IPS-20b (cell line): ENCODE measurements at regions not wholly inside any gene's neighbourhood (a gene's known extent, or its start where the extent isn't known, plus 50 kb on each side); places are given as distances from the start of the nearest gene placed in this dataset.
"Not testable (repeated sequence)": the region's sequence is repeated elsewhere in the genome, so short reads cannot be mapped to it uniquely, and the experiment has no call there.

ENCODE experiments used
- H3K27ac ChIP-seq: one replicate; pipeline ENCODE4 v1.5.1; 2013; ENCODE audit warnings: low read length
- H3K27me3 ChIP-seq: 2 replicates; pipeline ENCODE4 v1.6.1; 2013; ENCODE audit warnings: mild to moderate bottlenecking, low read length, inconsistent platforms; ENCODE audit not compliant: insufficient read depth
- H3K36me3 ChIP-seq: 2 replicates; pipeline ENCODE4 v1.6.1; 2013; ENCODE audit warnings: low read depth, mild to moderate bottlenecking, inconsistent platforms, low read length, moderate library complexity; ENCODE audit not compliant: insufficient read depth
- H3K4me1 ChIP-seq: 2 replicates; pipeline ENCODE4 v1.6.1; 2013; ENCODE audit warnings: mild to moderate bottlenecking, control low read depth, inconsistent platforms, low read length, moderate library complexity; ENCODE audit not compliant: insufficient read depth
- H3K4me3 ChIP-seq: 2 replicates; pipeline ENCODE4 v1.5.1; 2013; ENCODE audit warnings: mild to moderate bottlenecking, low read length, inconsistent platforms
- H3K9ac ChIP-seq: 2 replicates; pipeline ENCODE4 v1.6.1; 2013; ENCODE audit warnings: low read depth, mild to moderate bottlenecking, inconsistent platforms, low read length, moderate library complexity
- H3K9me3 ChIP-seq: 2 replicates; pipeline ENCODE4 v1.6.1; 2013; ENCODE audit warnings: mild to moderate bottlenecking, low read depth, low read length, inconsistent platforms; ENCODE audit not compliant: insufficient read depth

DNA sequence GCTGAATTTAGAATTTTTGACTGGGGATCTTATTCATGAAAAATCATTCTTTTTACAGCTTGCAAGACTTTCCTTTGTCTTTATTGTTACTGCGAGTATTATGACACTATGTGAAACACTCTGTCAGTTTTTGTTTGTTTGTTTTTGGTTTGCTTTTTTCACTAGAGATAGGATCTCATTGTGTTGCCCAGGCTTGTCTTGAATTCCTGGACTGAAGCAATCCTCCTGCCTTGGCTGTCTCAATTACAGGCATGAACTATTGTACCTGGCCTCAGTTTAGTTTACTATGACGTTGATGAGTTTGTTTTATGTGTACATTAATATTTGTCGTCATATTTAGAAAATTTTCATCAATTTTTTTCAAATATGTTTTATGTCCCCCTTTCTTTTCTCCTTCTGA lies 1030.0 kb upstream of the PRR20A start:
- no peak overlapping the region for H3K9ac ChIP-seq
- no peak overlapping the region for H3K4me3 ChIP-seq
- no peaks in the 10 kb centered on the region for H3K9me3 ChIP-seq
- no peak overlapping the region for H3K27ac ChIP-seq
- no peaks in the 10 kb centered on the region; the same call in 1 of the 2 replicates for H3K4me1 ChIP-seq
- no peaks in the 10 kb centered on the region for H3K27me3 ChIP-seq
- H3K36me3 ChIP-seq = no peaks in the 10 kb centered on the region

DNA sequence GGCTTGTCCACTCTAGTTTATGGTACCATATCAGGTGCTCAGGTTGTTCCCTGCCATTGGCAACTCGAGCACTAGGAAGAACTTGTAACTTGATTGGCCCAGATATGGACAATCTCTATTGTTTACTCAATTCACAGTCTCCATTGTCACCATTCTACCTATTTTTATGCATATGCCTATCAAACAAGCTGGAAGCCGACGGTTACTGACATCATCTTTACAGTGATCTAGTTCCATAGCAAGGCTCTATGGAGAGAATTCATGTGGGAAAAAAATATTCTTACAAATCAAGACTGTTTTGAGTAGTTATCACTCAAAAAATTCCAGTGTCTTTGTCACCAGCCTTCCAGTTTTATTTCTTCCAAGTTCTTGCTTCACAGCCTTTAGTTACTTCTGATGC lies 1006.2 kb upstream of the PRR20A start:
- H3K36me3 ChIP-seq = no peaks in the 10 kb centered on the region
- no peaks in the 10 kb centered on the region; the same call in 1 of the 2 replicates for H3K9me3 ChIP-seq
- no peaks in the 10 kb centered on the region for H3K4me1 ChIP-seq

GRCh38 chr13:56166864-56167263 lies 973.9 kb upstream of the PRR20A start:
- Histone ChIP-seq H3K9ac (no peak overlapping the region), H3K9me3 (no peaks in the 10 kb centered on the region), H3K27ac (peak overlapping the region; percentile 27), H3K4me3 (peak overlapping the region; percentile 48), H3K27me3 (no peaks in the 10 kb centered on the region), H3K4me1 (no peaks in the 10 kb centered on the region; the same call in 1 of the 2 replicates), H3K36me3 (no peaks in the 10 kb centered on the region)

More for the DNA sequence above, 1006.2 kb upstream of the PRR20A start:
- Histone ChIP-seq H3K4me3 (no peak overlapping the region), H3K27me3 (no peaks in the 10 kb centered on the region), H3K27ac (no peak overlapping the region), H3K9ac (no peak overlapping the region)

DNA sequence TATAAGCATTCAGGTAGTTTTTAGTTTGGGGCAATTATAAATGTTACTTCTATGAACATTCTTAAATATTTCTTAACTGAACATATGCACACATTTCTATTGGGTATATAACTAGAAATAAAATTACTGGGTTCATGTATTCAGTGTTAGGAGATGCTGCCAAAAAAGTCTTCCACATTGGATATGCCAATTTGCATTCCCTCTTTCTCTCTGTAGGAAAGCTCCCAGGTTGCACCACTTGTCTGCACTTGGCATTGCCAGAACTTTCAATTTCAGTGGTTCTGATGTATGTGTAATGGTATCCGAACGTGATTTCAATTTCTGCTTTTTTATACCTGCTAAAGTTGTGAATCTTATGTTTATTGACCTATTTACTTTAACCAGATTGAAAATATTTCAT lies 972.1 kb upstream of the PRR20A start:
- no peaks in the 10 kb centered on the region for H3K27me3 ChIP-seq
- no peaks in the 10 kb centered on the region; the same call in 1 of the 2 replicates for H3K4me1 ChIP-seq
- H3K36me3 ChIP-seq = no peaks in the 10 kb centered on the region
- no peak overlapping the region for H3K4me3 ChIP-seq
- no peaks in the 10 kb centered on the region for H3K9me3 ChIP-seq
- H3K9ac ChIP-seq = no peak overlapping the region
- H3K27ac ChIP-seq = no peak overlapping the region

DNA sequence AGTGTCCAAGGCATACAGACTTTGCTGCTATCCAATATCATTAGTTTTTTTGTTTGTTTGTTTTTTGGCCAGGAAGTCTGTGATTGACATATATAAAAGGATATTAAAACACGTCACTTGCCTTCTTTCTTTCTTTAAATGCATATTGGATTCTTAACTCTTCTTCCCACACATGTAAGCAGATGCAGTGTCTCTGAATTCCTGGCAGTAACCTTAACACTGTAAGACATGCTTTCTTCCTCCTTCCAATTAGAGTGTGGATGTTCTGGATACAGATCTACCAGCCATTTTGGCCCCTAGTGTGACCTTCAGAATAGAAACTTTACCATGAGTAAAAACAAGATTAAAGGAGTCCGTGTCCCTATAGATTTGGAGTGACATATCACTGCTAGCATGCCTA lies 967.4 kb upstream of the PRR20A start:
- no peaks in the 10 kb centered on the region; the same call in 1 of the 2 replicates for H3K4me1 ChIP-seq
- H3K27me3 ChIP-seq = no peaks in the 10 kb centered on the region
- no peak overlapping the region for H3K27ac ChIP-seq
- no peak overlapping the region for H3K4me3 ChIP-seq
- no peaks in the 10 kb centered on the region for H3K9me3 ChIP-seq
- no peaks in the 10 kb centered on the region for H3K36me3 ChIP-seq
- H3K9ac ChIP-seq = no peak overlapping the region

DNA sequence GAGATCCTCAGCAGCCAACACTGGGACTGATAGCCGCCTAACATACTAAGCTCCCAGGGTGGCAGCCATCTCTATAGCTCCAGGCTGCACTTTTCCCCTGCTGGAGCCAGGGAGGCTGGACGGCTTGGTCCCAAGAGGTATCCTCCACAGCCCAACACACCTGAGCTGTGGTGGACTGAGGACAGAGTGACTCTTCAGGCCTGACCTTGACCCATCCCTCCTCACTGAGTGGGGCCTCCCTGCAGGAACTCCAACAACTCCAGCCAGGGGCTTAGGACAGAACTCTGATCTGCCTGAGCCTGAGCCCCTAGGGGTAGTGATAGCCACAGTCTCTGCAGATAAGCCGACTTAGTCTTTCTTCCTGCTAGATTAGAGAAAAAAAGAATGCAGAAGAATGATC lies 958.1 kb upstream of the PRR20A start:
- Histone ChIP-seq H3K9ac (no peak overlapping the region), H3K36me3 (no peaks in the 10 kb centered on the region), H3K9me3 (no peaks in the 10 kb centered on the region), H3K4me3 (no peak overlapping the region), H3K27me3 (no peaks in the 10 kb centered on the region), H3K27ac (no peak overlapping the region), H3K4me1 (no peaks in the 10 kb centered on the region)

- no peaks in the 10 kb centered on the region for H3K27me3 ChIP-seq
Measured at GRCh38 chr13:56187331-56187730, 953.4 kb upstream of the PRR20A start.

DNA sequence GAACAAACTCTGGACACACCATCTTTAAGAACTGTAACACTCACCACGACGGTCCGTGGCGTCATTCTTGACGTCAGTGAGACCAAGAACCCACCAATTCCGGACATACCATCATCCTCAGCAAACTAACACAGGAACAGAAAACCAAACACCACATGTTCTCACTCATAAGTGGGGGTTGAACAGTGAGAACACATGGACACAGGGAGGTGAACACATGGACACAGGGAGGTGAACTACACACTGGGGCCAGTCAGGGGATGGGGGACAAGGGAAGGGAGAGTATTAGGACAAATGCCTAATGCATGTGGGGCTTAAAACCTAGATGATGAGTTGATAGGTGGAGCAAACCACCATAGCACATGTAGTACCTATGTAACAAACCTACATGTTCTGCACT lies 952.1 kb upstream of the PRR20A start:
- H3K4me3 ChIP-seq, H3K4me1 ChIP-seq, H3K9ac ChIP-seq, H3K9me3 ChIP-seq, H3K27me3 ChIP-seq, H3K27ac ChIP-seq, H3K36me3 ChIP-seq: not testable (repeated sequence)

More at GRCh38 chr13:56187331-56187730, 953.4 kb upstream of the PRR20A start:
- Histone ChIP-seq H3K9me3 (no peaks in the 10 kb centered on the region), H3K9ac (no peak overlapping the region), H3K36me3 (no peaks in the 10 kb centered on the region), H3K27ac (no peak overlapping the region), H3K4me3 (no peak overlapping the region), H3K4me1 (no peaks in the 10 kb centered on the region)

- H3K27me3 ChIP-seq = no peaks in the 10 kb centered on the region
- H3K9ac ChIP-seq = no peak overlapping the region
- no peak overlapping the region for H3K27ac ChIP-seq
- no peaks in the 10 kb centered on the region for H3K4me1 ChIP-seq
- H3K4me3 ChIP-seq = no peak overlapping the region
- H3K9me3 ChIP-seq = no peaks in the 10 kb centered on the region
- H3K36me3 ChIP-seq = no peaks in the 10 kb centered on the region
Measured at GRCh38 chr13:56189439-56189838, 951.3 kb upstream of the PRR20A start.

GRCh38 chr13:56189978-56190377 lies 950.7 kb upstream of the PRR20A start:
- H3K9me3 ChIP-seq = no peaks in the 10 kb centered on the region
- H3K9ac ChIP-seq = no peak overlapping the region
- no peak overlapping the region for H3K4me3 ChIP-seq
- no peaks in the 10 kb centered on the region for H3K27me3 ChIP-seq
- no peaks in the 10 kb centered on the region for H3K4me1 ChIP-seq
- no peaks in the 10 kb centered on the region for H3K36me3 ChIP-seq
- no peak overlapping the region for H3K27ac ChIP-seq

GRCh38 chr13:56198350-56198749 lies 942.4 kb upstream of the PRR20A start:
- H3K9me3 ChIP-seq = no peaks in the 10 kb centered on the region
- H3K4me3 ChIP-seq = no peak overlapping the region
- no peaks in the 10 kb centered on the region for H3K27me3 ChIP-seq
- no peak overlapping the region for H3K27ac ChIP-seq
- peaks cover 14% of the 10 kb centered on the region; the same call in 1 of the 2 replicates for H3K4me1 ChIP-seq
- no peaks in the 10 kb centered on the region for H3K36me3 ChIP-seq
- no peak overlapping the region for H3K9ac ChIP-seq

DNA sequence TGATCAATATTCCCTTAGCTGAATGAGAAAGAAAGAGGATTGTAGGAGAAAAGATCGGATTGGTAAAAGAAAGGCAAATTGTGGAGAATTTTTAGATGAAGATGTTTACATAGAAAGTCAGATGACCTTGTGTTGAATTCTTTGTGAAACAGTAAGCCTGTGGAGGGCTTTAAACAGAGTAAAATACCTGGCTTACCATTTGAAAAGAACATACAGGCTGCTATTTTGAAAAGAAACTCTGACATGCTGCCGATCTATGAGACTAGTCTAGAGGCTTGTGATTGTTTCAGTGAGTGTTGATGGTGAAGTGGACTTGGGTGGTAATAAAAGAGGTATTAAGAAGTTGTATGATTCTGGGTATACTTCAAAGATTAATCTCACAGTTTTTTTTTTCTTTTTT lies 938.9 kb upstream of the PRR20A start:
- Histone ChIP-seq H3K4me3 (no peak overlapping the region), H3K9ac (no peak overlapping the region), H3K4me1 (peaks cover 14% of the 10 kb centered on the region; the same call in 1 of the 2 replicates), H3K27me3 (no peaks in the 10 kb centered on the region), H3K27ac (no peak overlapping the region), H3K36me3 (no peaks in the 10 kb centered on the region), H3K9me3 (no peaks in the 10 kb centered on the region)

DNA sequence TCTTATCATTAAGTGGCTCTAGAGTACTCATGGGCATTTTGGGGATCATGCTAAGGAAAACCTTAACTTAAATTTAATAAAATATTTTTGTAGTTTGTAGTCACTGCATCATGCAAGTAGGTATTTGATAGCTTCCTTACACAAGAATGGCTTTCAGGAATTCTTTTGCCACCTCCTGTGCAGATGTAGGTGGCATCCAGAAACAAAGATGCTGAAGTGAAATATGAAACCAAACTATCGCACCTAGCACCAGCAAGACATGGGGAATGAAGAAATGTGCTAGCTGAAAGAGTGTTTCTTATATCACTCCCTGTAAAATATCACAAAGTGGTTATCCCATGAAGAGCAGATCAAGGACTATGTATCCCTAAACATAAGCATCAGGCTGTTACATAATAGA lies 924.5 kb upstream of the PRR20A start:
- H3K4me1 ChIP-seq = peaks cover 4% of the 10 kb centered on the region
- H3K27me3 ChIP-seq = no peaks in the 10 kb centered on the region
- H3K9ac ChIP-seq = no peak overlapping the region
- H3K36me3 ChIP-seq = no peaks in the 10 kb centered on the region
- no peaks in the 10 kb centered on the region for H3K9me3 ChIP-seq
- no peak overlapping the region for H3K4me3 ChIP-seq
- H3K27ac ChIP-seq = no peak overlapping the region
